Right ventricle myocardium inferior (tissue), 1 donor: ENCODE measurements at regions not wholly inside any gene's neighbourhood (a gene's known extent, or its start where the extent isn't known, plus 50 kb on each side); places are given as distances from the start of the nearest gene placed in this dataset.
"Not testable (repeated sequence)": the region's sequence is repeated elsewhere in the genome, so short reads cannot be mapped to it uniquely, and the experiment has no call there.

Experiments
- ATAC-seq: fragments of 200-7000 bp; cut with Tn5 transposase; one replicate; pipeline ENCODE4 v1.9.1; 2020; ENCODE audit warnings: mild to moderate bottlenecking, moderate library complexity
- DNase-seq: peaks from one replicate; pipeline ENCODE4 v3.0.0; 2021; ENCODE audit errors: missing footprints
- intact Hi-C: fragments of 100-400 bp; cut with DNase I; formaldehyde crosslinking; loops from one replicate; pipeline ENCODE4 v1.11.0; 2022
- donor health status: DM: no; HTN: yes; CAD: no; lungs with severe emphysema.

DNA sequence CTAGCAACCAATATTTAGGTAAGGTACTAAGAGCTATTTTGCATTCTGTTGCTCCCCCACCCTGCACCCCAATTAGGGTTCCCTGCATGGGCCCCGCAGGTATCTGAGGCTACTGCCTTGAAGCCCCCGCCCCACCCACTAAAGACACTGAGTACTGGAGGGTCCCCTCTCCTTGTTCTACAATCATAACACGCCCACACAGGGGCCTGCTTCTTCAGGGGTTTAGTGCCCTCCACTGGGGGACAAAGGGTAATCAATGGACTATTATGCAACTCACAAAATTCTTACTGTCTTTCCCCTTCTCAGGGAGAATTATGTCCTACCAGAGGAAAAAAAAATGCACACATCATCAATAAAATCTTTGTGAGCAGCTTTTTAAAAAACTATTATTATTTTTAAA, 113.1 kb downstream of the ATP6V0E2 start:
- intact Hi-C loops, result not testable (repeated sequence)

DNA sequence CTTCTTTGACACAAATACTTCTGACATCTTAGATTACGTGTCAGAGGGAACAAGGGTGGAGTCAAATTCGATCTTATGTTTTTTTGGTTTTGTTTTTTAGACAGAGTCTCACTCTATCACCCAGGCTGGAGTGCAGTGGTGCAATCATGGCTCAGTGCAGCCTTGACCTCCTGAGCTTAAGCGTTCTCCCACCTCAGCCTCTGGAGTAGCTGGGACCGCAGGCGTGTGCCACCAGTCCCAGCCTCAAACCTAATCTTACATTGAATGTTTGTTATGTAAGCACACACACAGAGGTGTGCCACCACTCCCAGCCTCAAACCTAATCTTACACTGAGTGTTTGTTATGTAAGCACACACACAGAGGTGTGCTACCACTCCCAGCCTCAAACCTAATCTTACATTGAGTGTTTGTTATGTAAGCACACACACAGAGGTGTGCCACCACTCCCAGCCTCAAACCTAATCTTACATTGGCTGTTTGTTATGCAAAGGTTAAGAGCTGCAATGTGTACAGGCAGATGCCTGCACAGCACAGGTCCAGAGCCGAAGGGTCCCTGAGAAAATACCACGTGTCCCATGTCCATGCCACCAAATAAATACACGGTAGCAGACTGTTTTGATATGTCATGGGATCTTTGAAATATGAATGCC, 118.0 kb downstream of the ATP6V0E2 start:
- ATAC-seq, intact Hi-C loops, DNase-seq: not testable (repeated sequence)

More for the DNA sequence above, 113.1 kb downstream of the ATP6V0E2 start:
- DNase-seq, ATAC-seq: not testable (repeated sequence)

GRCh38 chr7:149992366-149992765, 118.6 kb downstream of the ATP6V0E2 start:
- intact Hi-C loops, DNase-seq, ATAC-seq: not testable (repeated sequence)

GRCh38 chr7:149995369-149996026, 121.7 kb downstream of the ATP6V0E2 start:
- intact Hi-C loops, ATAC-seq, DNase-seq: not testable (repeated sequence)

- intact Hi-C loops, DNase-seq, ATAC-seq: not testable (repeated sequence)
Observed at GRCh38 chr7:150000780-150001599, 127.2 kb downstream of the ATP6V0E2 start.

DNA sequence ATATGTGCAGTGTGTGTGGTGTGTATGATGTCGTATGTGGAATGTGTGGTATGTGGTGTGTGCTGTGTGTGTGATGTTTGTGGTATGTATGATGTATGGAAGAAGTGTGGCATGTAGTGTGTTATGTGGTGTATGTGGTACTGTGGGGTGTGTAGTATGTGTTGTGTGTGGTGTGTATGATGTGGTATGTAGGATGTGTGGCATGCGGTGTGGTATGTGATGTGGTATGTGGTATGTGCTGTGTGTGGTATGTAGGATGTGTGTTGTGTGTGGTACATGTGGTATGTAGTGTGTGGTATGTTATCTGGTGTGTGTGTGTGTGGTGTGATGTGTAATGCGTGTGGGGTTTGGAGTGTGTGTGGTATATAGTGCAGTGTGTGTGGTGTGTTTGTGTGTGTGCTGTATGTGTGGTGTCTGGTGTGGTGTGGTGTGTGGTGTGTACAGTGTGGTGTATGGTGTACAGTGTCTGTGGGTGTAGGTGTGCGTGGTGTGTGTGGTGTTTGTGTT, 129.6 kb downstream of the ATP6V0E2 start:
- intact Hi-C loops, result no loop called here
- no peak for DNase-seq
- ATAC-seq, result peak; percentile 37

GRCh38 chr7:150003973-150004372, 130.2 kb downstream of the ATP6V0E2 start:
- DNase-seq, ATAC-seq, intact Hi-C loops: not testable (repeated sequence)

DNA sequence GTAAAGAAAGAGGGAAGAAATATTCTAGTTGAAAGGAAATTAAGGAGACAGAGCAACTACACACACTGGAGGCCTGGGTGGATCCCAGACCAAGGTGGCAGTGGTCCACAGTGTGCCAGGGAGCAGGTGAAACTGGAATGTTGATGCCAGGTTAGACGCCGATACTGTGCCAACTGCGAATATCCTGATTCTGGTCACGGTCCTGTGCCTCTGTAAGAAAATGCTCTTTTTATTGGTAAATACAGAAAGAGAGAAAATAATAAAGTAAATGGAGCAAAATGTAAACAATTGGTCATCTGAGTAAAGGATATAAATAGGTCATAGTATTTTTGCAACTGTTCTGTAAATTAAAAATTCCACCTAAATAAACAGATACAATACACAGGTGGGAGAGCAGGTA, 131.1 kb downstream of the ATP6V0E2 start:
- intact Hi-C loops, DNase-seq, ATAC-seq: not testable (repeated sequence)

DNA sequence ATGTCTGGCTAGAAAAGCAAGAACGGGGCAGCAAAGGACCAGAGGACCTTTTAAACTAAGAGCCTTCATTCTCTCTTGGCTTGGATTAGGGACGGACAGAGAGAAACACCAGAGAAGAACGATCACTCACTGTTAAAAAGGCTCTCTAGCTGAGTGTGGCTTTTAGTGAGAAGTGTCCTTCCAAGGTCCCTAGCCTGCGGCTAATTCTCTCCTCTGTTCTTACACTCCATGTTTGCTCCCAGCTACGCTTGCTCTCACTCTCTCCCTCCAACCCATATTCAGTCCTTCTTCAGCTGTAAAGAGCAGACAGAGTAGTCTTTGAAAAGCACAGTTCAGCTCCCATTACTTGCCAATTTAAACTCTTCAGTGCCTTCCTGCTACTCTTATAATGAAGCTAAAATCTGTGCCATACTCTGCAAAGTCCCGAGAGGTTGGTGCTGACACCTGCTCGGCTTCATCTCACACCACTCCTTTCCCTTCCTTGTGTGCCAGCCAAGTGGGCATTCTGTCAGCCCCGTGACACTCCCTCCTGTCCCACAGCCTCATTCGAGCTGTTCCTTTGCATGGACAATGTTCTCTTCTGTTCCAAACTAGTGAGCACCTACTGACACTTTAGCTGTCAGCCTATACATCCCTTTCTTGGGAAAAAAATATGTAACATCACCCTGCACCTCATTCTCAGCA, 136.0 kb downstream of the ATP6V0E2 start:
- DNase-seq, intact Hi-C loops: not testable (repeated sequence)
- ATAC-seq, result peak; percentile 88

DNA sequence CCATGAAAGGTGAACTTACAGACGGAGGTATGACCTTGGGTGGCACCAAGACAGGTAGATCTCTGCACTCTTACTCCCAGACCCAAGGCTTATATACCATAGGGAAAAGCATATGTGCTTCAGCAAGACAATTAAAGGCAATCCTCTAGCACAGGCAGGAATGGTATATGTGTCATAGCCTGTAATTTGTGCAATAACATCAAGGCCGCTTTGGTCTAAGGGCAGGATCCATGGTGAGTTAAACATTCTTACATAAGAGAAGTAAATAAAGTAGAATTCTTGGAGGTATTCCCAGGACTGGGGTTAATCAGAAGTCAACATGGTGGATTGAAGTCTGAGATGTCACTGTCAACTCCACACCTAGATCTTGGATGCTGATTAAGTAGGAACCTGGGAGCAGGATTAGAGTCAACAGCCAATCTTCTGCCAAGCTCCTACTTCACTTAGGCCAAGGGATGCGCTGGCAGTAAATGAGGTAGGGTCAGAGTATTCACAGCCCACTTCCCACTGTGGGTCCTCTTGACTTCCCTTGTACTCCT, 143.0 kb downstream of the ATP6V0E2 start:
- intact Hi-C loops, DNase-seq, ATAC-seq: not testable (repeated sequence)

GRCh38 chr7:150020210-150020609, 146.4 kb downstream of the ATP6V0E2 start:
- DNase-seq, ATAC-seq, intact Hi-C loops: not testable (repeated sequence)

- ATAC-seq, intact Hi-C loops, DNase-seq: not testable (repeated sequence)
Observed at GRCh38 chr7:150024550-150025490, 151.1 kb downstream of the ATP6V0E2 start.

DNA sequence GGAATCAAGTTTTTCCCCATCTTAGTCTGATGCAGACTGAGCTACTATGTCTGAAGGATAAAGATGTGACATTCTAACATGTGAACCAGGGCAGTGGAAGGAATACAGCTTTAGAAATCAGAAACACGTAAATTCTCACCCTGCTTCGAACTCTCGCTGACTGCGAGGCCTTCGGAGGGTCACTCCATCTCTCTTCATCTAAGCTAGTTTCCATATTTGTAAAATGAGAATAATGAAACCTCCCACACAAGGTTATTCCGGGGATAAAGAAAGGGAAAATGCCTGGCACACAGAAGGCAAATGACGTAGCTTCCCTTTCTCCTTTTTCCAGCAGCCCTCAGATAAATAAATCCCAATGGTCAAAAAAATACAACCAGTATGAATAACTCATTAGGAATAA, 152.0 kb downstream of the ATP6V0E2 start:
- DNase-seq, intact Hi-C loops: not testable (repeated sequence)
- peak; percentile 34 for ATAC-seq

GRCh38 chr7:150028344-150029012, 154.7 kb downstream of the ATP6V0E2 start:
- intact Hi-C loops, ATAC-seq: not testable (repeated sequence)
- peak; percentile 72 for DNase-seq

GRCh38 chr7:150029013-150029389, 155.2 kb downstream of the ATP6V0E2 start:
- ATAC-seq, DNase-seq, intact Hi-C loops: not testable (repeated sequence)

DNA sequence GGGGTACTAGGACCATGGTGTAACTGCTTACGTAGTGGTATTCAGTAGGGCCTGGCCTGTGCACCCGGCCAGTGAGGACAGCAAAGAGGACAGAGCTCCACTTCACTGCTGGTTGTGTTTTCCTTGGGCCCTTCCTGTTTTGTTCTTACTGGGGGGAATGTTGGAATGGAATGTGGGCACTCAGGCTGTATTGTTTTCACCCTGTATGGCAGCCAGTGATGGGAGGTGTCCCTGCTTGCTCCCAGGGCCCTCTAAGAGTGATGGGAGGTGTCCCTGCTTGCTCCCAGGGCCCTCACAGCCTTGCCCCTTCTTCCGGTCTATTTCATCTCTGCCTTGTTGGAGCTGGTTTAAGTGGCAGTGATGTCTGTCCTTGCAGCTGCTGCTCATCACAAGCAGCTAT, 158.0 kb downstream of the ATP6V0E2 start:
- ATAC-seq, intact Hi-C loops: not testable (repeated sequence)

More for the DNA sequence above, 158.0 kb downstream of the ATP6V0E2 start:
- not testable (repeated sequence) for DNase-seq
